Dermis microvascular lymphatic vessel endothelial cell (primary cell): ENCODE measurements at regions not wholly inside any gene's neighbourhood (a gene's known extent, or its start where the extent isn't known, plus 50 kb on each side); places are given as distances from the start of the nearest gene placed in this dataset.

Experiments
- DNase-seq, 2 donors: peaks; one replicate each; pipeline versions ENCODE4 v3.0.0 to v3.0.0-alpha.2; 2010; ENCODE audit warnings: low read depth in 2 of 2

DNA sequence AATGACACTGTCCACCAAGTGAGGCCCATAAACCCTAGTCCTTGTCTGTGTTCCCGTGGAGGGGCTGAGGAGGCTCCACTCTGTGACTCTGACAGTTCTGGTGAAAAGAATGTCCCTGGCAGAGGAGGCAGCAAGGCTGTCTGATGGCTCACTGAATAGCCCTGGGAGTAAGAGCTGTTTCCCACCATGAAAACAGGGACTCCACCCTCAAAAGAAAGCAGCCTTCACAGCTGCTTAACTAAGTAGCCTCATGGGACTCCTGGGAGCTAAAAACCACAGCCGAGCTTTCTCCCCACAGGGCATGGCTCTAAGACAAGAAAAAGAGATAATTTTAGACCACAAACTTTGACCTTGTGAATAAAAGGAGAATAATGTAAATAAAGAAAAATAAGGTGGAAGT is 135.1 kb upstream of the FRY start:
- no peak for DNase-seq

DNA sequence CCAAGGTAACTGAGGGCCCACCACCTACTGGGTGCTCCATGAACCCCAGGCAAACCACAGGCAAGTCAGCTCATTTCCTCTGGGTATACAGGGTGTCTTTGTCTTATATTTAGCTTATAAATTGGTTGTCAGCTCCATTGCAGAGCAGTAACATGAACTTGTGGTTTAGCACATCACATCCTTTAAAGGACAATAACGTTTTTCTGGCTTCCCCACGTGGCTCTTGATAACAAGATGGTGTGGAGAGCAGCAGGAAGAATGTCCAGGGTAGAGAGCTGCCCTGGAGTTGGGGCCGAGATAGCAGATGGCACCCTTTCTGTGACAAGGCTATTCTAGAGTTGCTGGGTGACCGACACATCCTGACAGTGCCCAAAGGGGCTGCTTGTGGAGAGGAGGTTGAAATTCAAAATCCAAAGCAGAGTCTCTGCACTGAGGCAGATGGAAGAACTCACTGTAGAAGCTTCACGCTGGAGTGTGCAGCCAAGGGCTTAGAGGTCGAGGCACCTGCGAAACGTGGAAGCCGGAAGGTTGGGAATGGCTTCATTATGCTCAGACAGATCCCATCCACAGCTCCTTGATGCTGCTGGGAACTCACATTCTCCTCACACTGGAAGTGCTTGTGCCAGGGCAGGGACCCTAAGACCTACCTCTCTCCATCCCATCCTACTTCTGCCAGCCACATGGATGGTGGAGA is 133.0 kb upstream of the FRY start:
- DNase-seq, result no peak

DNA sequence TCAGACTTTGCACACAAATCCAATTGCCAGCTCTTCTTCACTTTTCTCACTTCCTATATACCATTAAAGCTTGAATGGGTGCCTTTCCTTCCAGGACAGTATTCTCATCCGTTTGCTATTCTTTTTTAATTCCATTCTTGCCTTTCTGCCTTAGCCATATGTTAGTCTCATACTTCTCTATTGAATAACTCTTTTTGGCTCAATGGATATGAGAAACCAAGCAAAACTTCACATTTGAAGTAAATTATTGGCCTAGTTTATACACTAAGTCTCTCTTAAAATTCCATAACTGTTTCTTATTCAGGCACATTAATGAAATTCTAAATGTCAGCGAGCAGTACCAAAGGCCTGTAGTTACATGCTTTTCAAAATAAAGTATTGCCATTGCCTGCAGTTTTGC is 129.6 kb upstream of the FRY start:
- no peak for DNase-seq

DNA sequence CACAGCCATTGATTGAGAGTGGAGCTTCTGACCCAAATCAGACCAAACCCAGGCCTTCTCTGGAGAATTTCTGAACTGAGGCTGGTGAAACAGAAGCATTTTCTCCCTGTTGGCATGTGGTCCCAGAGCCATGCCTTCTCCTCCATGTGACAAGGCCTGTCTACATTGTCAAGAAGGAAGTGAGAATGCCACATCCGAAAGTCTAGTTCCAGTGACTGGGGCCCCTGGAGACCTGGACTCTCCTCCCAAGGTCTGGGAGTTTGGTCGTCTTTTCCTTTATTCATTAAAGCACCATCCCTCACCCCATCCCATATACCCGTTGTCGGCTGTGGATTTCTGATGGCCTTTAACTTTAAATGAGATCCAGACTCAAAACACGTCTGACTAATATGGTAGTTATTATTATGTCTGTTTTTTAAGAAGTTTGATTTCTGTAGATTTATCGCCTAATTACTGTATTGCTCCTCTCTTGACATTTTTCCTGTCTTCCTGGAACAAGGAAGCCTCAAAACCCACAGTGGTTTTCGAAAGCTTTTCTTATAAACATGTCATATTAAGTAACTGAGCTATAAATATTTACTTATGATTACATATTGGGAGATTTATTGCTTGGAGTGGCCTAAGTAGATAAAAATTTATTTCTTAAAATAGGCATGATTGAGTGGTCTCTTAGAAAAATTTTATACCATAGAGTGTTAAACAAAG is 128.3 kb upstream of the FRY start:
- DNase-seq, result no peak

DNA sequence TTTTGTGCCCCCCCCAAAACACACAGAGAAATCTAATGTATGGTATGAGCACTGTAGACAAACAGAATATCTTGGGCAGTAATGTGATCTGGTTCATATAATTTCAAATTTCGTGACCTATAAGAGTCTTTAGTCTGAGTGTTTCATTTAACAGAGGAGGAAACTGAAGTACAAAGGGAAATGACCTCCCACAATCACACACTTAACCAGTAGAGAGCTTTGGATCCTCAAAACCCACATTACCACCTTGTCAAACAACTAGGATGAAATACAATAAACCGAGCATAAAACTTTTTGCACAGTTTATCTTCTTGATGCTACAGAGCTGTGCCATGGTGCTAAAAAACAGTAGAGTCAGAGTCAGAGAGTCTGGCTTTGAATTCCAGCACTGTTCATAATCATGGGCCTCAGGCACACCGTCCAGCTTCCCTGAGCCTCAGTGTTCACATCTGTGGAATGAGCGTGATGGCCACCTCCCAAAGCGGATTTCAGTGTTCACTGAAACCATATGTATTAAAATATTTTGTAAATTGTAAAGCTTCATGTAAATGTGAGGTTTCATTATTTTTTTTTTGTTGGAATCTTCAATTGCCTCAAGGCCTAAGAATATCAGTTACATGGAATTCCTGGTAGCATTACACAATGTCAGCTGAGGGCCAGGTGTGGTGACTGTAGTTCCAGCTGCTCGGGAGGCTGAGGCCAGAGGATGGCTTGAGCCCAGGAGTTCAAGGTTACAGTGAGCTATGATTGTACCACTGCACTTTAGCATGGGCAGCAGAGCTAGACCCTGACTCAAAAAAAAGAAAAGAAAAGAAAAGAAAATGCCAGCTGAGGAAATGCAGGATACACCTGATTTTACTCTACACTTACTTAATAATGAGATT is 126.4 kb upstream of the FRY start:
- DNase-seq, result no peak

GRCh38 chr13:31905961-31906360 is 125.6 kb upstream of the FRY start:
- no peak for DNase-seq

DNA sequence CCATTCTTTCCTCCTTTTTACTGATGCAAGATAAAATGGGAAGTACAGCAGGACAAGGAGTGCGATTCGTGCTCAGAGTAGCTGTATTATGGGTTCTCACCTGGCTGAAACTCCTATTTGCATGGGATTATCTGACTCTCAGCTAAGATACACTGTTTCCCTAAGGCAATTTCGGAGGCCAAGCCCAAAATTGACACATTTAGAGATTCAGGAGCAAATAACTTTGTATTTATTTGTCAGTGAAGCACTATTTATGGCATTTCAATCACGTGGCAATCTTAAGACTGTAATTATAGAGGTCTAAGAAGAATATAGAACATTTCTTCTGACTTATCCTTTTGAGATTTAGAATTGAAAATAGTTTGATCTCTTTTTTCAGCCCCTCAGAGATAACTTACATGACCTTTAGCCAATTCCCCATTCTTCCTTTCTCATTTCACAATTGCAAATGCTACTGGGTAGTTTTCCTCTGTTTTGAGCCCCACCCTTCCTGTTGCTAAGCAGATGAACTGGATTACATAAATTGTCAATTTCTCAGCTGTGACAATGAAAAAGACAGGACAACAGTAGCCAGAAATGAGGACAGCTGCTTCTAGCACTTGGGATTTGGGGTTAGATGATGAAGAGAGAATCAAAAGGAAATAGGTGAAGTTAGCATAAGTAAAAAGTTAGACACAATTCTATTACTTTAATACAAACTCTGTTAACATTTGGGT is 122.7 kb upstream of the FRY start:
- no peak for DNase-seq

GRCh38 chr13:31909864-31910551 is 121.6 kb upstream of the FRY start:
- peak; percentile 52 to 63 for DNase-seq

DNA sequence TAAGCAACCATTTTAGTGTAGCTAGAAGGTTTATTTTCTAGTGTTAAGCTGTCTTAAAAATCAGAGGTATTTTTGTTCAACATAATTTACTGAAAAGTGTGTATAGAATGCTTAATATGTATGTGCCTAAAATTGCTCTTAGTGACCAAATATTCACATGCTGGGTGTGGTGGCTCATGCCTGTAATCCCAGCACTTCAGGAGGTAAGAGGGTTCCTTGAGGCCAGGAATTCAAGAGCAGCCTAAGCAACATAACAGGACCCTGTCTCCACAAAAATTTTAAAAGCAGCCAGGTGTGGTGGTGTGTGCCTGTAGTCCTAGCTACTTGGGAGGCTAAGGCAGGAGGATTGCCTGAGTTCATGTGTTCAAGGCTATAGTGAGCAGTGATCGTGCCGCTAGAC is 120.9 kb upstream of the FRY start:
- DNase-seq, result no peak

- no peak for DNase-seq
Observed at GRCh38 chr13:31912647-31913401, 118.8 kb upstream of the FRY start.

GRCh38 chr13:31913459-31913858 is 118.1 kb upstream of the FRY start:
- no peak for DNase-seq

GRCh38 chr13:31914843-31915242 is 116.7 kb upstream of the FRY start:
- DNase-seq, result no peak

- DNase-seq, result no peak
Observed at GRCh38 chr13:31918707-31919106, 112.9 kb upstream of the FRY start.

GRCh38 chr13:31919241-31919640 is 112.3 kb upstream of the FRY start:
- DNase-seq, result no peak

- DNase-seq, result no peak
Observed at GRCh38 chr13:31919971-31920726, 111.4 kb upstream of the FRY start.

- no peak for DNase-seq
Observed at GRCh38 chr13:31920727-31921100, 110.9 kb upstream of the FRY start.

DNA sequence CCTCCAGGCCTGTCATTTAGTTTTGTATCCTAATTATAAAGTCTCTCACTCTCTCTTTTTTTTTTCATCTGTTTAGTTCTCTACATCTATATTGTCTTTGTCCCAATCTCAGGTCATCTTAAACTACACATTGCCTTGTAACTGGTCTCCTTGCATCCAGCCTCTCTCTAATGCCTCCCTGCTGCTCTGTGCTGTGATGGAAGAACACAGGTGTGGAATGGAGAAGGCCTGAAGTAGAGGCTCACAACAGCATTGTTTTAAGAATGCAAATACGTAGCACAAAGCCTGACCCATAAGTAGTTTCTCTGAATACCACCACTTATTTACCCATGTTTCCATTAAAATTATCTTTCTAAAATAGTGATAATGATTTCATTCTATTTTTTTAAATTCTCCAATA is 108.8 kb upstream of the FRY start:
- no peak for DNase-seq

DNA sequence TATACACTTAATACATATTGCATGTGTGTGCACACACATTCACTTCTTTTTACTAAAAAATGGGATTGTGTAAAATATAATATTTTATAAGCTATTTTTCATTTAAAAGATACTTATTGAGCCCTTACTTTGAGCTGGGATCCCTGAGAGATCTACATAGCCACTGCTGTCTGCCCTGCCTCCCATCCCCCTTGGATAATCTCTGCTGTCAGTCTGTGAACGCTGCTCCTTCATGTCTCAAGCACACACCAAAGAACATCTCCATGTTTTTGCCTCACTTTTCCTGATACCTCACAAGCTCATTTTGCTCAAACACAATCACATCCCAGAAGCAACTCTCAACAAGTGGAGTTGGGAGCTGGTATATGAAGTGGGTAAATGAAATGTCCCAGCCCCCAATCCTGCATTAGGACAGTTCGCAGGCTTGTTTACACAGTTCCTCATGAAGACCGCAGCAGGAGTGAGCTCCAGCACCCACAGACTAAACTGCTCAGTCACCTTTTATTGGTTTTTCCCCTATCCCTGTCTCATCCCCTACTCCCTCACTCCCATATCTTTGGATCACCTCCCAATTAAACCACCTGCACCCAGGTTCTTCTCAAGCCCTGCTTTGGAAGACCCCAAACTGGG is 108.3 kb upstream of the FRY start:
- no peak for DNase-seq

- no peak for DNase-seq
Observed at GRCh38 chr13:31925079-31925478, 106.5 kb upstream of the FRY start.
